ENCODE measurements at regions not wholly inside any gene's neighbourhood (a gene's known extent, or its start where the extent isn't known, plus 50 kb on each side); places are given as distances from the start of the nearest gene placed in this dataset.
"Not testable (repeated sequence)": the region's sequence is repeated elsewhere in the genome, so short reads cannot be mapped to it uniquely, and the experiment has no call there.

DNA sequence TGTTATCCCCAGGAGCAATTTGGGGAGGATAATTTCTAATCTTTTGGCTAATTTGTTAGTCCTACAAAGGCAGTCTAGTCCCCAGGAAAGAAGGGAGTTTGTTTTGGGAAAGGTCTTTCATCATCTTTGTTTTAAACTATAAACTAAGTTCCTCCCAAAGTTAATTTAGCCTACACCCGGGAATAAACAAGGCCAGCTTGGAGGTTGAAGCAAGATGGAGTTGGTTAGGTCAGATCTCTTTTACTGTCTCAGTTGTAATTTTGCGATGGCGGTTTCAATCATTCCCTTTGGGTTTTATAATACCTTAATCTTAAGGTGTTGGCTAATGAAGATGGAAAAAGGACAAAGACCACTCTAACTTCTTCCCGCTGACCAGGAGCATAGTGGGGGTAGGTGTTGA, 166.4 kb upstream of the NAMPT start:
- WGBS, 2 donors: 94 to 95% methylated on average over 4 of the region's 4 CpGs
- H3K4me3 ChIP-seq: no peak overlapping the region
- H3K36me3 ChIP-seq: no peaks in the 10 kb centered on the region
- H3K4me1 ChIP-seq: no peaks in the 10 kb centered on the region
- H3K27ac ChIP-seq: no peak overlapping the region
- no peak for DNase-seq
- H3K27me3 ChIP-seq: no peaks in the 10 kb centered on the region
- H3K9me3 ChIP-seq: peaks cover 0 to 3% (median 0%) of the 10 kb centered on the region in 4 donors
- intact Hi-C loops (cut with DNase I): no loop called here
- no peak for TF ChIP-seq POLR2A (IDR thresholded peaks at IDR 0.05)
- no peak for TF ChIP-seq EP300 (IDR thresholded peaks at IDR 0.05)

- TF ChIP-seq EP300 (IDR thresholded peaks at IDR 0.05): no peak
- no peak for TF ChIP-seq POLR2A (IDR thresholded peaks at IDR 0.05)
- TF ChIP-seq POLR2AphosphoS5 (IDR thresholded peaks at IDR 0.05): no peak
- TF ChIP-seq, protein P1, sequence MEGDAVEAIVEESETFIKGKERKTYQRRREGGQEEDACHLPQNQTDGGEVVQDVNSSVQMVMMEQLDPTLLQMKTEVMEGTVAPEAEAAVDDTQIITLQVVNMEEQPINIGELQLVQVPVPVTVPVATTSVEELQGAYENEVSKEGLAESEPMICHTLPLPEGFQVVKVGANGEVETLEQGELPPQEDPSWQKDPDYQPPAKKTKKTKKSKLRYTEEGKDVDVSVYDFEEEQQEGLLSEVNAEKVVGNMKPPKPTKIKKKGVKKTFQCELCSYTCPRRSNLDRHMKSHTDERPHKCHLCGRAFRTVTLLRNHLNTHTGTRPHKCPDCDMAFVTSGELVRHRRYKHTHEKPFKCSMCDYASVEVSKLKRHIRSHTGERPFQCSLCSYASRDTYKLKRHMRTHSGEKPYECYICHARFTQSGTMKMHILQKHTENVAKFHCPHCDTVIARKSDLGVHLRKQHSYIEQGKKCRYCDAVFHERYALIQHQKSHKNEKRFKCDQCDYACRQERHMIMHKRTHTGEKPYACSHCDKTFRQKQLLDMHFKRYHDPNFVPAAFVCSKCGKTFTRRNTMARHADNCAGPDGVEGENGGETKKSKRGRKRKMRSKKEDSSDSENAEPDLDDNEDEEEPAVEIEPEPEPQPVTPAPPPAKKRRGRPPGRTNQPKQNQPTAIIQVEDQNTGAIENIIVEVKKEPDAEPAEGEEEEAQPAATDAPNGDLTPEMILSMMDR (IDR thresholded peaks at IDR 0.05): no peak
- H3K9me3 ChIP-seq: peaks cover 0 to 3% (median 0%) of the 10 kb centered on the region in 4 donors
- whole genome bisulfite sequencing, 2 donors: 84 to 88% methylated on average over 3 of the region's 3 CpGs
Measured at GRCh38 chr7:106450716-106451115, 165.9 kb upstream of the NAMPT start.

GRCh38 chr7:106448992-106449859, 164.4 kb upstream of the NAMPT start:
- WGBS, 2 donors: 73 to 82% methylated on average over 7 of the region's 7 CpGs
- no peaks in the 10 kb centered on the region for H3K4me1 ChIP-seq
- TF ChIP-seq, protein P1 (IDR thresholded peaks at IDR 0.05): no peak
- TF ChIP-seq POLR2A (IDR thresholded peaks at IDR 0.05) (no peak), POLR2AphosphoS5 (IDR thresholded peaks at IDR 0.05) (no peak), EP300 (IDR thresholded peaks at IDR 0.05) (no peak)
- peaks cover 0 to 3% (median 0%) of the 10 kb centered on the region in 4 donors for H3K9me3 ChIP-seq
- H3K36me3 ChIP-seq: no peaks in the 10 kb centered on the region
- no peak overlapping the region for H3K27ac ChIP-seq
- intact Hi-C loops (cut with DNase I): no loop called here
- DNase-seq: no peak
- H3K27me3 ChIP-seq: no peaks in the 10 kb centered on the region
- no peak overlapping the region for H3K4me3 ChIP-seq

More at GRCh38 chr7:106450716-106451115, 165.9 kb upstream of the NAMPT start:
- intact Hi-C loops (cut with DNase I): no loop called here
- H3K27ac ChIP-seq: no peak overlapping the region
- no peaks in the 10 kb centered on the region for H3K4me1 ChIP-seq
- no peaks in the 10 kb centered on the region for H3K36me3 ChIP-seq
- no peaks in the 10 kb centered on the region for H3K27me3 ChIP-seq
- no peak for DNase-seq
- H3K4me3 ChIP-seq: no peak overlapping the region

- no peak for TF ChIP-seq POLR2A (IDR thresholded peaks at IDR 0.05)
- TF ChIP-seq, protein P1 (IDR thresholded peaks at IDR 0.05): no peak
- TF ChIP-seq POLR2AphosphoS5 (IDR thresholded peaks at IDR 0.05): no peak
- TF ChIP-seq EP300 (IDR thresholded peaks at IDR 0.05): no peak
Measured at GRCh38 chr7:106448346-106448991, 163.7 kb upstream of the NAMPT start.

DNA sequence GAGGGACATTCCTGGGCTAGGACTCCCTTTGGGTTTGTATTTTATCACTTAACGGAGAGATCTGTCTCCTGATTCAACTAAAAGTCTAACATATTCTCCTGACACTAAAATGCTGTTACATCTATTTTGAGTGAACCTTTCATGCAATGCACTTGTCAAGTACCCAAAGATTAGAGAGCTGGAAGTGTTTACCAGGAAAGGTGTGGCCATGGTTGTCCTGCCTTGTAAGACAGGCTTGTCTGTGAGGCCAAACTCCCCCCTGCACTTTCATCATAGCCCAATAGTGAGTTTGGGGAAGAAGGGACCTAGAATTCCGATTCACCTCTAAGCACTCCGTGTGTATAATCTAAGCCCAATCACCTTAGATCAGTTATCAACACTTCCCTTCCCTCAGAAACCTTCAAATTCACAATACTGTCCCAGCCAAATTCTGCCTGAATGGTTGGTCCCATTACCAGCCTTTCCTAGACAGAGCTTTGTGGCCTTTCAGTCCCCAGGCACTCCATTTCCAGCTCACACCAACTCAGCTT, 162.6 kb upstream of the NAMPT start:
- Histone ChIP-seq H3K4me1 (no peaks in the 10 kb centered on the region), H3K4me3 (no peak overlapping the region), H3K27ac (no peak overlapping the region), H3K27me3 (no peaks in the 10 kb centered on the region), H3K36me3 (no peaks in the 10 kb centered on the region), H3K9me3 (peaks cover 0 to 3% (median 0%) of the 10 kb centered on the region in 4 donors)
- TF ChIP-seq POLR2A (IDR thresholded peaks at IDR 0.05): no peak
- no peak for TF ChIP-seq POLR2AphosphoS5 (IDR thresholded peaks at IDR 0.05)
- TF ChIP-seq, protein P1 (IDR thresholded peaks at IDR 0.05): no peak
- TF ChIP-seq EP300 (IDR thresholded peaks at IDR 0.05): no peak
- no peak for DNase-seq
- 94 to 97% methylated on average over 3 of the region's 3 CpGs for WGBS, 2 donors
- intact Hi-C loops (cut with DNase I): no loop called here

More at GRCh38 chr7:106448346-106448991, 163.7 kb upstream of the NAMPT start:
- Histone ChIP-seq H3K4me1 (no peaks in the 10 kb centered on the region), H3K4me3 (no peak overlapping the region), H3K36me3 (no peaks in the 10 kb centered on the region), H3K9me3 (peaks cover 0 to 3% (median 0%) of the 10 kb centered on the region in 4 donors), H3K27ac (no peak overlapping the region), H3K27me3 (no peaks in the 10 kb centered on the region)
- WGBS, 2 donors: 0 to 51% methylated on average over 1 of the region's 1 CpG
- no peak for DNase-seq
- intact Hi-C loops (cut with DNase I): no loop called here

GRCh38 chr7:106445366-106445765, 160.6 kb upstream of the NAMPT start:
- H3K27me3 ChIP-seq; H3K27ac ChIP-seq; H3K36me3 ChIP-seq; DNase-seq; intact Hi-C loops (cut with DNase I); H3K4me1 ChIP-seq; H3K9me3 ChIP-seq; H3K4me3 ChIP-seq: not testable (repeated sequence)

Measured in sigmoid colon (tissue), 6 donors.